COLO668 (cell line): ENCODE measurements at regions not wholly inside any gene's neighbourhood (a gene's known extent, or its start where the extent isn't known, plus 50 kb on each side); places are given as distances from the start of the nearest gene placed in this dataset.

ENCODE experiments used
- DNase-seq: peaks from one replicate; lab custom pipeline; 2025; ENCODE audit not compliant: unreplicated experiment; lab: John Stamatoyannopoulos, UW

GRCh38 chrX:6909396-6909795 is 238.1 kb upstream of the STS start:
- no peak for DNase-seq

- no peak for DNase-seq
Observed at GRCh38 chrX:6906608-6907007, 240.9 kb upstream of the STS start.

GRCh38 chrX:6904156-6904555 is 243.4 kb upstream of the STS start:
- DNase-seq, result no peak

GRCh38 chrX:6898371-6898770 is 249.1 kb upstream of the STS start:
- no peak for DNase-seq

GRCh38 chrX:6891404-6891803 is 256.1 kb upstream of the STS start:
- no peak for DNase-seq

- DNase-seq, result no peak
Observed at GRCh38 chrX:6890544-6891261, 256.8 kb upstream of the STS start.

GRCh38 chrX:6885909-6886308 is 261.6 kb upstream of the STS start:
- DNase-seq, result peak; percentile 0

- no peak for DNase-seq
Observed at GRCh38 chrX:6885396-6885795, 262.1 kb upstream of the STS start.

- DNase-seq, result no peak
Observed at GRCh38 chrX:6861456-6861855, 286.1 kb upstream of the STS start.

- no peak for DNase-seq
Observed at GRCh38 chrX:6857749-6858148, 289.8 kb upstream of the STS start.

- DNase-seq, result no peak
Observed at GRCh38 chrX:6856471-6856870, 291.0 kb upstream of the STS start.

- DNase-seq, result no peak
Observed at GRCh38 chrX:6852869-6853268, 294.6 kb upstream of the STS start.

GRCh38 chrX:6852121-6852520 is 295.4 kb upstream of the STS start:
- no peak for DNase-seq

- no peak for DNase-seq
Observed at GRCh38 chrX:6851140-6851539, 296.4 kb upstream of the STS start.

GRCh38 chrX:6849716-6850414 is 297.6 kb upstream of the STS start:
- no peak for DNase-seq

- no peak for DNase-seq
Observed at GRCh38 chrX:6832619-6833018, 297.7 kb upstream of the VCX3A start.

GRCh38 chrX:6826856-6827255 is 291.9 kb upstream of the VCX3A start:
- DNase-seq, result no peak

- no peak for DNase-seq
Observed at GRCh38 chrX:6821730-6822129, 286.8 kb upstream of the VCX3A start.

GRCh38 chrX:6813836-6814370 is 279.0 kb upstream of the VCX3A start:
- DNase-seq, result no peak

- DNase-seq, result no peak
Observed at GRCh38 chrX:6812087-6812486, 277.2 kb upstream of the VCX3A start.

GRCh38 chrX:6810776-6811175 is 275.9 kb upstream of the VCX3A start:
- DNase-seq, result no peak

GRCh38 chrX:6803607-6804006 is 268.7 kb upstream of the VCX3A start:
- no peak for DNase-seq

- DNase-seq, result no peak
Observed at GRCh38 chrX:6793000-6793399, 258.1 kb upstream of the VCX3A start.
